HepG2 (cell line): ENCODE measurements at regions not wholly inside any gene's neighbourhood (a gene's known extent, or its start where the extent isn't known, plus 50 kb on each side); places are given as distances from the start of the nearest gene placed in this dataset.

ENCODE experiments used
- ATAC-seq: fragments of 200-7000 bp; cut with Tn5 transposase; 3 replicates; pipeline ENCODE4 v1.9.1; 2020; ENCODE audit warnings: mild to moderate bottlenecking, moderate library complexity
- BruUV-seq: library from RNA; stranded (reverse); fragments of 400-500 nt; replicated peaks from 2 replicates; lab custom pipeline; 2021; lab: Mats Ljungman, UMichigan
- CTCF ChIA-PET: fragments of 300-600 bp; formaldehyde crosslinking; extraction: SDS; loops from one replicate; lab custom pipeline; 2021; ENCODE audit warnings: low total read pairs, inconsistent platforms, low intra/inter-chr PET ratio; lab: Yijun Ruan, JAX
- POLR2A ChIA-PET: fragments of 350-600 bp; sonication (Branson Sonifier 250); formaldehyde crosslinking; loops from one replicate; lab custom pipeline; 2020; ENCODE audit warnings: antibody characterized with exemption, inconsistent platforms; lab: Yijun Ruan, JAX
- DNase-seq: peaks from one replicate; pipeline ENCODE4 v3.0.0-alpha.2; 2015; ENCODE audit warnings: low spot score
- FAIRE-seq: peaks from 3 replicates; lab custom pipeline; 2011; peaks lifted over from hg19 to GRCh38; lab: Jason Lieb, UNC
- H2AFZ ChIP-seq: one replicate; pipeline ENCODE4 v1.6.1; 2011; ENCODE audit warnings: low read length, inconsistent platforms
- H3K27ac ChIP-seq: fragments of 300-600 bp; 3 replicates; pipeline ENCODE4 v1.8.0; 2011; ENCODE audit warnings: mixed run types, mild to moderate bottlenecking, mixed read lengths, low read length, inconsistent platforms; ENCODE audit not compliant: insufficient read depth; ENCODE audit errors: extremely low read length
- H3K27me3 ChIP-seq, 2 experiments: fragments of 200-600 bp in 1 of 2; 2 replicates in 1 of 2; 3 replicates in 1 of 2; pipeline versions ENCODE4 v1.6.0 to v1.8.0; 2011; ENCODE audit warnings: low read length in 2 of 2, mild to moderate bottlenecking in 2 of 2, moderate library complexity in 2 of 2, inconsistent platforms in 1 of 2; ENCODE audit not compliant: insufficient read depth in 2 of 2, control insufficient read depth in 1 of 2
- H3K36me3 ChIP-seq, 2 experiments: fragments of 200-600 bp in 1 of 2; replicated peaks in 1 of 2; 2 replicates in 1 of 2; 3 replicates in 1 of 2; pipeline versions ENCODE4 v1.5.1 to v1.8.0; 2011; ENCODE audit warnings: low read length in 2 of 2, inconsistent platforms in 1 of 2; ENCODE audit not compliant: insufficient read depth in 2 of 2, control insufficient read depth in 1 of 2
- H3K4me1 ChIP-seq: 2 replicates; pipeline ENCODE4 v1.5.1; 2012; ENCODE audit warnings: low read length, inconsistent platforms; ENCODE audit not compliant: insufficient read depth
- H3K4me2 ChIP-seq: 2 replicates; pipeline ENCODE4 v1.6.0; 2011; ENCODE audit warnings: low read depth, low read length, inconsistent platforms
- H3K4me3 ChIP-seq, 3 experiments: fragments of 200-600 bp in 1 of 3; sonication (generic), shearing (Covaris generic) in 1 of 3; replicated peaks in 1 of 3; 2 replicates each; pipeline ENCODE4 v1.5.1; 2011 to 2016; ENCODE audit warnings: low read length in 3 of 3, inconsistent platforms in 2 of 3, low read depth in 2 of 3, mild to moderate bottlenecking in 2 of 3, control low read depth in 1 of 3, mixed read lengths in 1 of 3; ENCODE audit not compliant: insufficient read depth in 1 of 3
- H3K79me2 ChIP-seq: one replicate; pipeline ENCODE4 v1.6.1; 2011; ENCODE audit warnings: low read length, inconsistent platforms; ENCODE audit not compliant: insufficient read depth
- H3K9ac ChIP-seq: 2 replicates; pipeline ENCODE4 v1.6.0; 2011; ENCODE audit warnings: mild to moderate bottlenecking, low read depth, low read length, inconsistent platforms; ENCODE audit not compliant: insufficient read depth
- H3K9me3 ChIP-seq: 2 replicates; pipeline ENCODE4 v1.5.1; 2012; ENCODE audit warnings: mild to moderate bottlenecking, low read length
- H4K20me1 ChIP-seq: 2 replicates; pipeline ENCODE4 v1.6.0; 2011; ENCODE audit warnings: inconsistent platforms, mild to moderate bottlenecking, low read length, moderate library complexity; ENCODE audit not compliant: insufficient read depth
- CBX2 ChIP-seq, 2 experiments: fragments of 200-600 bp in 1 of 2; sonication (generic); formaldehyde crosslinking in 1 of 2; IDR thresholded peaks; 2 replicates each; pipeline versions ENCODE4 v1.7.0 to v1.8.1; 2018 to 2022; ENCODE audit warnings: low read depth in 2 of 2, low read length in 1 of 2, mild to moderate bottlenecking in 1 of 2, missing genetic modification reagents in 1 of 2
- JDP2 ChIP-seq: sonication (generic); formaldehyde crosslinking; IDR thresholded peaks from 2 replicates; pipeline ENCODE4 v1.8.1; 2022; ENCODE audit warnings: missing genetic modification reagents, borderline replicate concordance
- PCBP2 ChIP-seq: fragments of 200-400 bp; formaldehyde crosslinking; optimal IDR thresholded peaks from 2 replicates; pipeline ENCODE3; 2018; ENCODE audit warnings: low read length, low read depth; ENCODE audit not compliant: poor library complexity, severe bottlenecking
- PLRG1 ChIP-seq: fragments of 450-650 bp; conservative IDR thresholded peaks from 2 replicates; pipeline ENCODE4 v1.6.1; 2016
- SOX5 ChIP-seq: IDR thresholded peaks from 2 replicates; pipeline ENCODE4 v1.6.1; 2016; ENCODE audit warnings: borderline replicate concordance
- TAF15 ChIP-seq: fragments of 200-400 bp; formaldehyde crosslinking; IDR thresholded peaks from one replicate; pipeline ENCODE4 v1.6.1; 2018; ENCODE audit warnings: mild to moderate bottlenecking, low read depth, low read length; ENCODE audit not compliant: poor library complexity, severe bottlenecking
- ZFP36 ChIP-seq: fragments of 150-350 bp; IDR thresholded peaks from 2 replicates; pipeline ENCODE4 v1.6.1; 2018; ENCODE audit warnings: borderline replicate concordance, low read length, low read depth; ENCODE audit not compliant: partially characterized antibody
- ZNF251 ChIP-seq: sonication (generic); formaldehyde crosslinking; IDR thresholded peaks from 2 replicates; pipeline ENCODE4 v1.9.0; 2021; ENCODE audit warnings: mild to moderate bottlenecking, missing genetic modification reagents
- WGBS: methylation state at CpG from one replicate; pipeline ENCODE4 v1.1.6; 2017; ENCODE audit warnings: low lambda C conversion rate; 5-methylcytosine and 5-hydroxymethylcytosine counted together
- in situ Hi-C: cut with HindIII; loops from 2 replicates; pipeline ENCODE4 v1.10.0; 2017; ENCODE audit warnings: low pct_unique_long_range_greater_than_20kb; ENCODE audit not compliant: extremely low pct_ligation_motif_present
- intact Hi-C: fragments of 100-400 bp; cut with micrococcal nuclease; formaldehyde crosslinking; loops from one replicate; pipeline ENCODE4 v1.10.0; 2022; ENCODE audit not compliant: unreplicated experiment
- TF ChIP-seq, protein P1 (sequence below): sonication (generic); formaldehyde crosslinking; IDR thresholded peaks from 2 replicates; pipeline ENCODE4 v1.4.0; 2020; ENCODE audit warnings: missing genetic modification reagents; ENCODE audit errors: not compliant biosample characterization
- TF ChIP-seq, protein P2 (sequence below): sonication (generic); formaldehyde crosslinking; IDR thresholded peaks from 2 replicates; pipeline ENCODE4 v1.4.0; 2020; ENCODE audit warnings: mild to moderate bottlenecking, missing genetic modification reagents
- TF ChIP-seq, protein P3 (sequence below): sonication (generic); formaldehyde crosslinking; IDR thresholded peaks from 2 replicates; pipeline ENCODE4 v1.8.0; 2022; ENCODE audit warnings: mild to moderate bottlenecking, missing genetic modification reagents, borderline replicate concordance

DNA sequence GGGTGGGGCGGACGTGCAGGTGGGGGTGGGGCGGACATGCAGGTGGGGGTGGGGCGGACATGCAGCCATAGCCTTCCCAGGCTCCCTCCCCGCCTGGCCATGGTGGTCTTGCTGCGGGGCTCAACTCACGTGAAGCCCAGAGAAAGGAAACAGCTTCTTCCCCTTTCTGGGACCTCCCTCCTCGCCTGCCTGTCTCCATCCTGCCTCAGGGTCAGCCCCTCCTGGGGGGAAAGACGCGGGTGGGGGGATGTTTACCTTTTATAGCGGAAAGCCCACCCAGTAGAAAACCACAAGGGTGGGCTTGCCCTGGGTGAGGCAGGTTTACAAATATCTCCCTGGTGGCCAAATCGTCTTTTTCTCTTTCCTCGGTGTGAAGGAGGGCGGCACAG lies 520.0 kb downstream of the GLRX3 start:
- Histone ChIP-seq H3K4me1 (no peaks in the 10 kb centered on the region), H3K36me3 (no peaks in the 10 kb centered on the region), H2AFZ (no peak overlapping the region), H3K27ac (no peak overlapping the region), H3K9me3 (no peaks in the 10 kb centered on the region), H3K4me2 (no peak overlapping the region), H3K27me3 (peaks cover 1 to 4% of the 10 kb centered on the region in 2 experiments; a peak in 2 of 5 replicates), H3K79me2 (no peaks in the 10 kb centered on the region), H3K4me3 (no peak overlapping the region), H4K20me1 (no peaks in the 10 kb centered on the region), H3K9ac (no peak overlapping the region)
- BruUV-seq, result no TSS peak
- in situ Hi-C loops, result no loop called here
- intact Hi-C loops, result no loop called here
- ATAC-seq, result no peak
- POLR2A ChIA-PET, result no interaction called here
- 7% methylated on average over 4 of the region's 14 CpGs for WGBS
- no peak for TF ChIP-seq SOX5
- TF ChIP-seq, protein P1, sequence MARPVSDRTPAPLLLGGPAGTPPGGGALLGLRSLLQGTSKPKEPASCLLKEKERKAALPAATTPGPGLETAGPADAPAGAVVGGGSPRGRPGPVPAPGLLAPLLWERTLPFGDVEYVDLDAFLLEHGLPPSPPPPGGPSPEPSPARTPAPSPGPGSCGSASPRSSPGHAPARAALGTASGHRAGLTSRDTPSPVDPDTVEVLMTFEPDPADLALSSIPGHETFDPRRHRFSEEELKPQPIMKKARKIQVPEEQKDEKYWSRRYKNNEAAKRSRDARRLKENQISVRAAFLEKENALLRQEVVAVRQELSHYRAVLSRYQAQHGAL (CRISPR knock-in tag), result no peak
- TF ChIP-seq JDP2 (CRISPR knock-in tag), result no peak
- no peak for TF ChIP-seq CBX2 (IDR thresholded peaks at IDR 0.05; ENCODE audit: low read depth, low read length)
- TF ChIP-seq CBX2 (CRISPR knock-in tag; IDR thresholded peaks at IDR 0.05; ENCODE audit: low read depth), result no peak
- no peak for TF ChIP-seq PLRG1
- no peak for TF ChIP-seq ZNF251
- TF ChIP-seq, protein P2, sequence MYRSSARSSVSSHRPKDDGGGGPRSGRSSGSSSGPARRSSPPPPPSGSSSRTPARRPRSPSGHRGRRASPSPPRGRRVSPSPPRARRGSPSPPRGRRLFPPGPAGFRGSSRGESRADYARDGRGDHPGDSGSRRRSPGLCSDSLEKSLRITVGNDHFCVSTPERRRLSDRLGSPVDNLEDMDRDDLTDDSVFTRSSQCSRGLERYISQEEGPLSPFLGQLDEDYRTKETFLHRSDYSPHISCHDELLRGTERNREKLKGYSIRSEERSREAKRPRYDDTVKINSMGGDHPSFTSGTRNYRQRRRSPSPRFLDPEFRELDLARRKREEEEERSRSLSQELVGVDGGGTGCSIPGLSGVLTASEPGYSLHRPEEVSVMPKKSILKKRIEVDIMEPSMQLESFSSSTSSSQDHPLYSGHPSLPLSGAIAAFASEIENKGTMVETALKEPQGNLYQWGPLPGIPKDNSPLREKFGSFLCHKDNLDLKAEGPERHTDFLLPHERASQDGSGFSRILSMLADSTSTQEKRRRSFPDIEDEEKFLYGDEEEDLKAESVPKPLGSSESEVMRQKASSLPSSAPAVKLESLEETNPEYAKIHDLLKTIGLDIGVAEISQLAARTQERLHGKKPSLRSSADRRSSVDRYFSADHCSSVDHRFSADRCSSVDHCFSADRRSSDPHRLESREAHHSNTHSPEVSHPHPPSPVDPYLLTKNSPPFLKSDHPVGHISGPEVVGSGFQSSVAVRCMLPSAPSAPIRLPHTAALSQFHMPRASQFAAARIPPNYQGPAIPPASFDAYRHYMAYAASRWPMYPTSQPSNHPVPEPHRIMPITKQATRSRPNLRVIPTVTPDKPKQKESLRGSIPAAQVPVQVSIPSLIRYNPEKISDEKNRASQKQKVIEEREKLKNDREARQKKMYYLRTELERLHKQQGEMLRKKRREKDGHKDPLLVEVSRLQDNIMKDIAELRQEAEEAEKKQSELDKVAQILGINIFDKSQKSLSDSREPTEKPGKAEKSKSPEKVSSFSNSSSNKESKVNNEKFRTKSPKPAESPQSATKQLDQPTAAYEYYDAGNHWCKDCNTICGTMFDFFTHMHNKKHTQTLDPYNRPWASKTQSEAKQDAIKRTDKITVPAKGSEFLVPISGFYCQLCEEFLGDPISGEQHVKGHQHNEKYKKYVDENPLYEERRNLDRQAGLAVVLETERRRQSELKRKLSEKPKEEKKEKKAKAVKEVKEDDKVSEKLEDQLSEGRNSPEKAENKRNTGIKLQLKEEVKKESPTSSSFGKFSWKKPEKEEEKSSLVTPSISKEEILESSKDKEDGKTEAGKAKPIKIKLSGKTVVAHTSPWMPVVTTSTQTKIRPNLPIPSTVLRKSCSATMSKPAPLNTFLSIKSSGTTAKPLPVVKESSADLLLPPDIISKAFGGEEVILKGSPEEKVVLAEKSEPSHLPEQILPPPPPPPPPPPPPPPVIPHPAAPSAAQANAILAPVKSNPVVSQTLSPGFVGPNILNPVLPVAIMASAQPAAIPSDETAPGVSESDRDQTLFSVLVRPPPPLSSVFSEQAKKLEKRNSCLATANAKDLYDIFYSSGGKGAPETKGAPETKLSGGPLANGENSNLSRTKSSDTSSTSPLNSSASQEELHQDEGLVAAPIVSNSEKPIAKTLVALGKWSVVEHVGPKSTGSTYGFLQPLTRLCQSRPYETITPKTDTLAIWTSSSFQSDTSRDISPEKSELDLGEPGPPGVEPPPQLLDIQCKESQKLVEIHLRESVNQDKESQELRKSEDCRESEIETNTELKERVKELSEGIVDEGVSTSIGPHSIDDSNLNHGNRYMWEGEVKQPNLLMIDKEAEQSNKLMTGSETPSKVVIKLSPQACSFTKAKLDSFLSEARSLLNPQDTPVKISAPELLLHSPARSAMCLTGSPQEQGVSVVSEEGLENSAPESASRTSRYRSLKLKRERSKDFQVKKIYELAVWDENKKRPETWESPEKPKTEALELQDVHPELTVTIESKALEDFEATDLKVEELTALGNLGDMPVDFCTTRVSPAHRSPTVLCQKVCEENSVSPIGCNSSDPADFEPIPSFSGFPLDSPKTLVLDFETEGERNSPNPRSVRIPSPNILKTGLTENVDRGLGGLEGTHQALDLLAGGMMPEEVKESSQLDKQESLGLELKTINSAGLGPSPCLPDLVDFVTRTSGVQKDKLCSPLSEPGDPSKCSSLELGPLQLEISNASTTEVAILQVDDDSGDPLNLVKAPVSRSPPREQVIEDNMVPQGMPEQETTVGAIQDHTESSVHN (CRISPR knock-in tag), result no peak
- no peak for TF ChIP-seq PCBP2
- no peak for TF ChIP-seq ZFP36
- no peak for TF ChIP-seq TAF15
- TF ChIP-seq, protein P3, sequence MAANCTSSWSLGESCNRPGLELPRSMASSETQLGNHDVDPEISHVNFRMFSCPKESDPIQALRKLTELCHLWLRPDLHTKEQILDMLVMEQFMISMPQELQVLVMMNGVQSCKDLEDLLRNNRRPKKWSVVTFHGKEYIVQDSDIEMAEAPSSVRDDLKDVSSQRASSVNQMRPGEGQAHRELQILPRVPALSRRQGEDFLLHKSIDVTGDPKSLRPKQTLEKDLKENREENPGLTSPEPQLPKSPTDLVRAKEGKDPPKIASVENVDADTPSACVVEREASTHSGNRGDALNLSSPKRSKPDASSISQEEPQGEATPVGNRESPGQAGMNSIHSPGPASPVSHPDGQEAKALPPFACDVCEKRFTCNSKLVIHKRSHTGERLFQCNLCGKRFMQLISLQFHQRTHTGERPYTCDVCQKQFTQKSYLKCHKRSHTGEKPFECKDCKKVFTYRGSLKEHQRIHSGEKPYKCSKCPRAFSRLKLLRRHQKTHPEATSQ (CRISPR knock-in tag), result no peak
- no peak for FAIRE-seq
- CTCF ChIA-PET, result no interaction called here
- no peak for DNase-seq
